KMS-11 (cell line): ENCODE measurements at regions not wholly inside any gene's neighbourhood (a gene's known extent, or its start where the extent isn't known, plus 50 kb on each side); places are given as distances from the start of the nearest gene placed in this dataset.
"Not testable (repeated sequence)": the region's sequence is repeated elsewhere in the genome, so short reads cannot be mapped to it uniquely, and the experiment has no call there.

Experiments used
- H2AFZ ChIP-seq: fragments of 200-600 bp; sonication (generic); 2 replicates; pipeline ENCODE4 v1.6.1; 2016; ENCODE audit warnings: antibody characterized with exemption, mixed run types, low read depth
- H3K27ac ChIP-seq: fragments of 200-600 bp; sonication (generic); 2 replicates; pipeline ENCODE4 v1.6.1; 2016; ENCODE audit warnings: mild to moderate bottlenecking, mixed run types
- H3K27me3 ChIP-seq: fragments of 200-600 bp; sonication (generic); 2 replicates; pipeline ENCODE4 v1.6.1; 2017; ENCODE audit warnings: mild to moderate bottlenecking, low read depth, mixed run types, moderate library complexity; ENCODE audit not compliant: insufficient read depth
- H3K36me3 ChIP-seq: fragments of 200-600 bp; sonication (generic); 2 replicates; pipeline ENCODE4 v1.6.1; 2017; ENCODE audit warnings: mild to moderate bottlenecking, mixed run types; ENCODE audit not compliant: insufficient read depth
- H3K4me1 ChIP-seq: fragments of 200-600 bp; sonication (generic); 2 replicates; pipeline ENCODE4 v1.6.1; 2016; ENCODE audit warnings: mild to moderate bottlenecking, low read depth, mixed run types; ENCODE audit not compliant: poor library complexity, severe bottlenecking
- H3K4me2 ChIP-seq: fragments of 200-600 bp; sonication (generic); 2 replicates; pipeline ENCODE4 v1.7.0; 2016; ENCODE audit warnings: mild to moderate bottlenecking, mixed run types
- H3K4me3 ChIP-seq: fragments of 200-600 bp; sonication (generic); IDR thresholded peaks from 2 replicates; pipeline ENCODE4 v1.6.1; 2017; ENCODE audit warnings: low read depth, low read length, mixed read lengths; ENCODE audit not compliant: insufficient read depth
- H3K79me2 ChIP-seq: fragments of 200-600 bp; sonication (generic); 2 replicates; pipeline ENCODE4 v1.6.1; 2016; ENCODE audit warnings: low read depth, mixed run types; ENCODE audit not compliant: insufficient read depth
- H3K9ac ChIP-seq: fragments of 200-600 bp; sonication (generic); 2 replicates; pipeline ENCODE4 v1.6.1; 2016; ENCODE audit warnings: mild to moderate bottlenecking, mixed run types
- H4K20me1 ChIP-seq: fragments of 200-600 bp; sonication (generic); 2 replicates; pipeline ENCODE4 v1.6.1; 2016; ENCODE audit warnings: mild to moderate bottlenecking, mixed run types; ENCODE audit not compliant: insufficient read depth
- CTCF ChIP-seq: fragments of 200-600 bp; sonication (generic); conservative IDR thresholded peaks from 2 replicates; pipeline ENCODE4 v1.6.1; 2017; ENCODE audit warnings: low read depth, mild to moderate bottlenecking, antibody characterized with exemption, low read length, moderate library complexity, mixed read lengths

GRCh38 chr3:107198581-107199181 is 178.6 kb upstream of the CCDC54 start:
- Histone ChIP-seq H3K4me1 (no peaks in the 10 kb centered on the region), H3K4me2 (no peak overlapping the region), H3K4me3 (no peak overlapping the region), H3K79me2 (no peaks in the 10 kb centered on the region), H3K27me3 (no peaks in the 10 kb centered on the region), H2AFZ (no peak overlapping the region), H3K9ac (no peak overlapping the region), H3K36me3 (no peaks in the 10 kb centered on the region), H3K27ac (no peak overlapping the region), H4K20me1 (no peaks in the 10 kb centered on the region)
- no peak for TF ChIP-seq CTCF

DNA sequence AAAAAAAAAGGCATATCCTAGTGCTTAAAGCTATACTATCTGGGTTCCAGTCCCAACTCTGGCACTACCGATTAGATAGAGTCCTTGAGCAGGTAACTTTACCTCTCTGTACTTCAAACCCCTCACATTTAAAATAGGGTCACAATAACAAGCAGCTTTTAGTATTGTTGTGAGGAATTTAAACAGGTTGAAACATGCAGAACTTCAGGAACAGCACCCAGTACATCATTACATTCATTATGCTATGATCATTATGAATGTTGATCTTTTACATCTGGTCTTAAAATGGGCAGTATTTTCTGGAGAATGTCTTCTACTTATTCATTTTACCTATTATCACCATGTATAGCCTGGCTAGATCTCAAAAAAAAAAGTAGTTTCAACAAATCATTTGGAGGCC is 176.1 kb upstream of the CCDC54 start:
- H3K4me1 ChIP-seq, result no peaks in the 10 kb centered on the region
- no peak overlapping the region for H2AFZ ChIP-seq
- H3K79me2 ChIP-seq, result no peaks in the 10 kb centered on the region
- no peak overlapping the region for H3K9ac ChIP-seq
- H3K36me3 ChIP-seq, result no peaks in the 10 kb centered on the region
- no peaks in the 10 kb centered on the region for H3K27me3 ChIP-seq
- no peaks in the 10 kb centered on the region for H4K20me1 ChIP-seq
- H3K27ac ChIP-seq, result no peak overlapping the region
- no peak for TF ChIP-seq CTCF
- no peak overlapping the region for H3K4me3 ChIP-seq
- H3K4me2 ChIP-seq, result no peak overlapping the region

DNA sequence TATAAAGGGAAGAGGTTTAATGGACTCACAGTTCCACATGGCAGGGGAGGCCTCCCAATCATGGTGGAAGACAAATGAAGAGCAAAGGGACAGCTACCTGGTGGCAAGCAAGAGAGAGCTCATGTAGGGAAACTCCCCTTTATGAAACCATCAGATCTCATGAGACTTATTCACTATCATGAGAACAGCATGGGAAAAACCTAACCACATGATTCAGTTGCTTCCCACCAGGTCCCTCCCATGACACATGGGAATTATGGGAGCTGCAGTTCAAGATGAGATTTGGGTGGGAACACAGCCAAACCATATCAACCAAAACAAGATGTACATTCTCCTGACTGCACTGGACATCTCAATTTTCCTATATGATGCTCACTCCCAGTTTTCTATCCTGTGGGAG is 174.4 kb upstream of the CCDC54 start:
- not testable (repeated sequence) for H3K27me3 ChIP-seq, H3K4me3 ChIP-seq, H2AFZ ChIP-seq, H3K4me1 ChIP-seq, H3K27ac ChIP-seq, H4K20me1 ChIP-seq, H3K9ac ChIP-seq, H3K79me2 ChIP-seq, H3K36me3 ChIP-seq, H3K4me2 ChIP-seq

DNA sequence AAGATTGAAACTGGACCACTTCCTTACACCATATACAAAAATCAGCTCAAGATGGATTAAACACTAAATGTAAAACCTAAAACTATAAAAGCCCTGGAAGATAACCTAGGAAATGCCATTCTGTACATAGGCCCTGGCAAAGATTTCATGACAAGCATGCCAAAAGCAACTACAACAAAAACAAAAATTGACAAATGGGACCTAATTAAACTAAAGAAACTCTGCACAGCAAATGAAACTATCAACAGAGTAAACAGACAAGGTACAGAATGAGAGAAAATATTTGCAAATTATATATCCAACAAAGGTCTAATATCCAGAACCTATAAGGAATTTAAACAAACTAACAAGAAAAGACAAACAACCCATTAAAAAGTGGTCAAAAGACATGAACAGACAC is 173.1 kb upstream of the CCDC54 start:
- Histone ChIP-seq H4K20me1 (no peaks in the 10 kb centered on the region), H3K4me3 (no peak overlapping the region), H3K27me3 (no peaks in the 10 kb centered on the region), H3K27ac (no peak overlapping the region), H3K79me2 (no peaks in the 10 kb centered on the region), H3K4me1 (no peaks in the 10 kb centered on the region), H2AFZ (no peak overlapping the region), H3K36me3 (no peaks in the 10 kb centered on the region), H3K9ac (no peak overlapping the region), H3K4me2 (no peak overlapping the region)
- no peak for TF ChIP-seq CTCF

- H3K27ac ChIP-seq, result no peak overlapping the region
- no peaks in the 10 kb centered on the region for H3K36me3 ChIP-seq
- H3K79me2 ChIP-seq, result no peaks in the 10 kb centered on the region
- H3K4me2 ChIP-seq, result no peak overlapping the region
- no peaks in the 10 kb centered on the region for H3K4me1 ChIP-seq
- no peak overlapping the region for H2AFZ ChIP-seq
- no peak overlapping the region for H3K4me3 ChIP-seq
- no peak for TF ChIP-seq CTCF
- H3K27me3 ChIP-seq, result no peaks in the 10 kb centered on the region
- H4K20me1 ChIP-seq, result no peaks in the 10 kb centered on the region
- H3K9ac ChIP-seq, result no peak overlapping the region
These were observed 171.9 kb upstream of the CCDC54 start for GRCh38 chr3:107205358-107205757.
